ENCODE measurements at regions not wholly inside any gene's neighbourhood (a gene's known extent, or its start where the extent isn't known, plus 50 kb on each side); places are given as distances from the start of the nearest gene placed in this dataset.
"Not testable (repeated sequence)": the region's sequence is repeated elsewhere in the genome, so short reads cannot be mapped to it uniquely, and the experiment has no call there.

GRCh38 chr11:34001557-34002064 is 49.9 kb upstream of the CAPRIN1 start:
- no peak for DNase-seq (ENCODE audit: extremely low spot score)
- TF ChIP-seq FOXM1 (IDR thresholded peaks at IDR 0.05; ENCODE audit: borderline replicate concordance), result no peak
- TF ChIP-seq PKNOX1 (IDR thresholded peaks at IDR 0.05), result no peak
- TF ChIP-seq BHLHE40 (IDR thresholded peaks at IDR 0.05; ENCODE audit: borderline replicate concordance), result no peak
- TF ChIP-seq SUZ12 (IDR thresholded peaks at IDR 0.05), result no peak
- TF ChIP-seq FOXK2 (IDR thresholded peaks at IDR 0.05), result no peak
- no peak for TF ChIP-seq ARNT (IDR thresholded peaks at IDR 0.05)
- no peak for TF ChIP-seq ZNF384 (IDR thresholded peaks at IDR 0.05)
- no peak for TF ChIP-seq HDGF (IDR thresholded peaks at IDR 0.05; ENCODE audit: borderline replicate concordance)
- TF ChIP-seq TARDBP (IDR thresholded peaks at IDR 0.05), result no peak
- no peak for TF ChIP-seq LEF1 (IDR thresholded peaks at IDR 0.05; ENCODE audit: borderline replicate concordance)
- TF ChIP-seq CTBP1 (IDR thresholded peaks at IDR 0.05; ENCODE audit: borderline replicate concordance), result no peak
- TF ChIP-seq NFRKB (IDR thresholded peaks at IDR 0.05), result no peak
- no peak for TF ChIP-seq ELF4 (IDR thresholded peaks at IDR 0.05)
- TF ChIP-seq FOXA1 (IDR thresholded peaks at IDR 0.05), result no peak
- no peak for TF ChIP-seq SP1 (IDR thresholded peaks at IDR 0.05)
- no peak for TF ChIP-seq L3MBTL2 (conservative IDR thresholded peaks at IDR 0.05)
- CTCF ChIA-PET, result interaction anchor here (0.9 to 1.0 kb wide), 2 partner anchors 10 to 30 kb away, joined by 3 read pairs; no protein-coding TSS in a partner anchor
- POLR2A ChIA-PET, result no interaction called here

- CTCF ChIA-PET, result interaction anchor here (1.6 kb wide), 1 partner anchor 11 kb away, joined by 9 read pairs; no protein-coding TSS in a partner anchor
- DNase-seq (ENCODE audit: extremely low spot score), result no peak
- TF ChIP-seq SP1 (IDR thresholded peaks at IDR 0.05), result no peak
- TF ChIP-seq L3MBTL2 (conservative IDR thresholded peaks at IDR 0.05), result no peak
- no peak for TF ChIP-seq FOXK2 (IDR thresholded peaks at IDR 0.05)
- TF ChIP-seq LEF1 (IDR thresholded peaks at IDR 0.05; ENCODE audit: borderline replicate concordance), result no peak
- no peak for TF ChIP-seq ZNF384 (IDR thresholded peaks at IDR 0.05)
- no peak for TF ChIP-seq BHLHE40 (IDR thresholded peaks at IDR 0.05; ENCODE audit: borderline replicate concordance)
- TF ChIP-seq CTBP1 (IDR thresholded peaks at IDR 0.05; ENCODE audit: borderline replicate concordance), result no peak
- no peak for TF ChIP-seq ELF4 (IDR thresholded peaks at IDR 0.05)
- no peak for TF ChIP-seq NFRKB (IDR thresholded peaks at IDR 0.05)
- TF ChIP-seq FOXA1 (IDR thresholded peaks at IDR 0.05), result no peak
- TF ChIP-seq FOXM1 (IDR thresholded peaks at IDR 0.05; ENCODE audit: borderline replicate concordance), result no peak
- TF ChIP-seq SUZ12 (IDR thresholded peaks at IDR 0.05), result no peak
- TF ChIP-seq HDGF (IDR thresholded peaks at IDR 0.05; ENCODE audit: borderline replicate concordance), result no peak
- TF ChIP-seq ARNT (IDR thresholded peaks at IDR 0.05), result no peak
- no peak for TF ChIP-seq PKNOX1 (IDR thresholded peaks at IDR 0.05)
- no peak for TF ChIP-seq TARDBP (IDR thresholded peaks at IDR 0.05)
- POLR2A ChIA-PET, result no interaction called here
Measured at GRCh38 chr11:33999393-33999792, 52.1 kb upstream of the CAPRIN1 start.

GRCh38 chr11:33997584-33998251 is 53.8 kb upstream of the CAPRIN1 start:
- DNase-seq (ENCODE audit: extremely low spot score), result no peak
- TF ChIP-seq FOXM1 (IDR thresholded peaks at IDR 0.05; ENCODE audit: borderline replicate concordance) (no peak), L3MBTL2 (conservative IDR thresholded peaks at IDR 0.05) (no peak), FOXA1 (IDR thresholded peaks at IDR 0.05) (no peak), BHLHE40 (IDR thresholded peaks at IDR 0.05; ENCODE audit: borderline replicate concordance) (no peak), SUZ12 (IDR thresholded peaks at IDR 0.05) (no peak), PKNOX1 (IDR thresholded peaks at IDR 0.05) (no peak), LEF1 (IDR thresholded peaks at IDR 0.05; ENCODE audit: borderline replicate concordance) (no peak), TARDBP (IDR thresholded peaks at IDR 0.05) (no peak), HDGF (IDR thresholded peaks at IDR 0.05; ENCODE audit: borderline replicate concordance) (no peak), SP1 (IDR thresholded peaks at IDR 0.05) (no peak), ELF4 (IDR thresholded peaks at IDR 0.05) (no peak), FOXK2 (IDR thresholded peaks at IDR 0.05) (no peak), CTBP1 (IDR thresholded peaks at IDR 0.05; ENCODE audit: borderline replicate concordance) (no peak), ARNT (IDR thresholded peaks at IDR 0.05) (no peak), NFRKB (IDR thresholded peaks at IDR 0.05) (no peak), ZNF384 (IDR thresholded peaks at IDR 0.05) (no peak)
- POLR2A ChIA-PET, result interaction anchor here (0.8 to 1.8 kb wide), 4 partner anchors 9 to 107 kb away, joined by 3 to 9 read pairs (median 4); partner anchors contain the start of gene NAT10
- CTCF ChIA-PET, result interaction anchor here (0.6 to 2.9 kb wide), 7 partner anchors 9 to 1093 kb away, joined by 3 to 28 read pairs (median 3); no protein-coding TSS in a partner anchor

- DNase-seq (ENCODE audit: extremely low spot score), result peak; percentile 76
- ChIA-PET CTCF (interaction anchor here (0.6 to 2.9 kb wide), 8 partner anchors 9 to 166 kb away, joined by 3 to 28 read pairs (median 4); no protein-coding TSS in a partner anchor), POLR2A (interaction anchor here (1.0 to 1.2 kb wide), 2 partner anchors 10 to 56 kb away, joined by 3 to 9 read pairs; no protein-coding TSS in a partner anchor)
- TF ChIP-seq L3MBTL2 (conservative IDR thresholded peaks at IDR 0.05) (peak; percentile 70), FOXK2 (IDR thresholded peaks at IDR 0.05) (no peak)
Measured at GRCh38 chr11:33996498-33997454, 54.8 kb upstream of the CAPRIN1 start.

GRCh38 chr11:33994937-33995336 is 56.6 kb upstream of the CAPRIN1 start:
- DNase-seq (ENCODE audit: extremely low spot score), result no peak
- ChIA-PET CTCF (no interaction called here), POLR2A (no interaction called here)
- TF ChIP-seq SP1 (IDR thresholded peaks at IDR 0.05) (no peak), FOXM1 (IDR thresholded peaks at IDR 0.05; ENCODE audit: borderline replicate concordance) (no peak), TARDBP (IDR thresholded peaks at IDR 0.05) (no peak), LEF1 (IDR thresholded peaks at IDR 0.05; ENCODE audit: borderline replicate concordance) (no peak), L3MBTL2 (conservative IDR thresholded peaks at IDR 0.05) (no peak), SUZ12 (IDR thresholded peaks at IDR 0.05) (no peak), ARNT (IDR thresholded peaks at IDR 0.05) (no peak), FOXK2 (IDR thresholded peaks at IDR 0.05) (no peak), FOXA1 (IDR thresholded peaks at IDR 0.05) (no peak), NFRKB (IDR thresholded peaks at IDR 0.05) (no peak), ZNF384 (IDR thresholded peaks at IDR 0.05) (no peak), HDGF (IDR thresholded peaks at IDR 0.05; ENCODE audit: borderline replicate concordance) (no peak), PKNOX1 (IDR thresholded peaks at IDR 0.05) (no peak)

- CTCF ChIA-PET, result interaction anchor here (0.6 kb wide), 2 partner anchors 113 to 135 kb away, joined by 3 read pairs; no protein-coding TSS in a partner anchor
Measured at GRCh38 chr11:33991136-33991535, 60.4 kb upstream of the CAPRIN1 start.

GRCh38 chr11:33990131-33990530 is 61.4 kb upstream of the CAPRIN1 start:
- POLR2A ChIA-PET; CTCF ChIA-PET; DNase-seq (ENCODE audit: extremely low spot score): not testable (repeated sequence)

More at GRCh38 chr11:33991136-33991535, 60.4 kb upstream of the CAPRIN1 start:
- POLR2A ChIA-PET; DNase-seq (ENCODE audit: extremely low spot score): not testable (repeated sequence)

Data from HEK293T (cell line).